GM12892 (cell line): ENCODE measurements at regions not wholly inside any gene's neighbourhood (a gene's known extent, or its start where the extent isn't known, plus 50 kb on each side); places are given as distances from the start of the nearest gene placed in this dataset.

Experiments used
- POLR2A ChIP-seq: IDR thresholded peaks from 2 replicates; pipeline ENCODE4 v1.6.1; 2011; ENCODE audit warnings: low read depth, low read length, control low read depth
- POLR2AphosphoS5 ChIP-seq: IDR thresholded peaks from 2 replicates; pipeline ENCODE4 v1.6.1; 2011; ENCODE audit warnings: low read depth, low read length, control low read depth
- TAF1 ChIP-seq: IDR thresholded peaks from 2 replicates; pipeline ENCODE4 v1.6.1; 2011; ENCODE audit warnings: low read depth, mild to moderate bottlenecking, control low read depth, low read length, borderline replicate concordance

GRCh38 chrX:5559386-5559785, 669.3 kb downstream of the NLGN4X start:
- TF ChIP-seq POLR2A (no peak), POLR2AphosphoS5 (no peak), TAF1 (no peak)
